ENCODE measurements at regions not wholly inside any gene's neighbourhood (a gene's known extent, or its start where the extent isn't known, plus 50 kb on each side); places are given as distances from the start of the nearest gene placed in this dataset.
A peak's percentile ranks its signal among the peaks of the same experiment; 100 is the strongest.
"Not testable (repeated sequence)": the region's sequence is repeated elsewhere in the genome, so short reads cannot be mapped to it uniquely, and the experiment has no call there.

- DNase-seq: no peak
These were observed 100.7 kb downstream of the SLC16A1 start for GRCh38 chr1:112855152-112855828.

DNA sequence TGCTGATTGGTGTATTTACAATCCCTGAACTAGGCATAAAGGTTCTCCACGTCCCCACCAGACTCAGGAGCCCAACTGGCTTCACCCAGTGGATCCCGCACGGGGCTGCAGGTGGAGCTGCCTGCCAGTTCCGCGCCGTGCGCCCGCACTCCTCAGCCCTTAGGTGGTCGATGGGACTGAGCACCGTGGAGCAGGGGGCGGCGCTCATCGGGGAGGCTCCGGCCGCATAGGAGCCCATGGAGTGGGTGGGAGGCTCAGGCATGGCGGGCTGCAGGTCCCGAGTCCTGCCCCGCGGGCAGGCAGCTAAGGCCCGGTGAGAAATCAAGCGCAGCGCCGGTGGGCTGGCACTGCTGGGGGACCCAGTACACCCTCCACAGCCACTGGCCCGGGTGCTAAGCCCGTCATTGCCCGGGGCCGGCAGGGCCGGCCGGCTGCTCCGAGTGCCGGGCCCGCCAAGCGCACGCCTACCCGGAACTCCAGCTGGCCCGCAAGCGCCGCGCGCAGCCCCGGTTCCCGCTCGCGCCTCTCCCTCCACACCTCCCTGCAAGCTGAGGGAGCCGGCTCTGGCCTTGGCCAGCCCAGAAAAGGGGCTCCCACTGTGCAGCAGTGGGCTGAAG lies 101.5 kb downstream of the SLC16A1 start:
- DNase-seq: peak; percentile 35

DNA sequence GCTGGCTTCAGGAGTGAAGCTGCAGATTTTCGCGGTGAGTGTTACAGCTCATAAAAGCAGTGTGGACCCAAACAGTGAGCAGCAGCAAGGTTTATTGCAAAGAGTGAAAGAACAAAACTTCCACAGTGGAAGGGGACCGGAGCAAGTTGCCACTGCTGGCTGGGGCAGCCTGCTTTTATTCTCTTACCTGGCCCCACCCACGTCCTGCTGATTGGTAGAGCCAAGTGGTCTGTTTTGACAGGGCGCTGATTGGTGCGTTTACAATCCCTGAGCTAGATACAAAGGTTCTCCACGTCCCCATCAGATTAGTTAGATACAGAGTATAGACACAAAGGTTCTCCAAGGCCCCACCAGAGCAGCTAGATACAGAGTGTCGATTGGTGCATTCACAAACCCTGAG lies 102.1 kb downstream of the SLC16A1 start:
- DNase-seq: not testable (repeated sequence)

- no peak for DNase-seq
These were observed 103.1 kb downstream of the SLC16A1 start for GRCh38 chr1:112852934-112853333.

DNA sequence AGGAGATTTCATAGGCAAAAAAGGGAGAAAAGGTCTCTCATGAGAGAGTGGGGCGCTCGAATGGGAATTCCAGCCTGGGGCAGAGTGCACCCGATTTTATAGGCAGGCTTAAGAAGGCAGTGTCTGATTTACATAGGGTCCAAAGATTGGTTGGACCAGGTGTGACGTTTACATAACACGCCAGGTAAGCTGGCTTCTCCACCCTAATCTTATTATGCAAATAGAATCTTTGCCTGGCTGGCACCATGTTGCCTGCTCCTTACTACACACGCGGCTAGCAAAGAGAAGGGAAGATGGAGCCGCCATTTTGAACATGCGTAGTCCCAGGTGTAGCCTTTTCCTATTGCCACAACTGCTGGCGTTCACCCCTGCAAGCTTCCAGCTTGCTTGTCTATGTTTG lies 103.7 kb downstream of the SLC16A1 start:
- DNase-seq: no peak

DNA sequence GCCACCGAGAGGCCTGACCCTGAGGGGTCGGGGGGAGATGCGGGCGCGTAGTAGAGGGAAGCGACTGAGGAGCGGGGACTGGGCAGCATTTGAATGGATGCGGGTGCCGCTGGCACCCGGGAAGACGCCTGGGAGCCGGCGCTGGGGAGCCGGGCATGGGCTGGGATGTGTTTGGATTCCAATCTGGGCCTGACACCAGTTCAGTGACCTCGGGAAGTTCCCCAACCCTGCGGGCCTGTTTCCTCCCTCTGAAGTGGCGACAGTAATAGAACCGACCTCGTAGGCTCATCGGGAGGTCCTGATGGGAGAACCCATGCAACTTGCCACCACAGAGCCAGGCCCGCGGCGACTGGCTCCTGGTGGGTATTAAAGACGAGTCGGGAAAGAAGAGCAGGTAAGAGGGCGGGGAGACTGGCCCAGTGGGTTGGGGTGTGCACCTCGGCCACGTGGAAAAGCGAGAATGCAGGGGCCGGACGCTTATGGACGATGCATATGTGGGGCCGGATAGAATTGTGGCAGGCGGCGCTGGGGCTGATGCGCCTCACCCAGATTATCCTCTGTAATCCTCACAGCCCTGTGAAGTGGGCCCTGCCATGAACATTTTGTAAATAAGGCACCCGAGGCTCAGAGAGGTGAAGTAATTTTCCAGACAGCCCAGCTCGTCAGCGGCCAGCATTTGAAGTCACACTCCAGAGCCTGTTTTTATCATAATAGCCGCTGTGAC lies 105.8 kb downstream of the SLC16A1 start:
- peak; percentile 31 for DNase-seq

DNA sequence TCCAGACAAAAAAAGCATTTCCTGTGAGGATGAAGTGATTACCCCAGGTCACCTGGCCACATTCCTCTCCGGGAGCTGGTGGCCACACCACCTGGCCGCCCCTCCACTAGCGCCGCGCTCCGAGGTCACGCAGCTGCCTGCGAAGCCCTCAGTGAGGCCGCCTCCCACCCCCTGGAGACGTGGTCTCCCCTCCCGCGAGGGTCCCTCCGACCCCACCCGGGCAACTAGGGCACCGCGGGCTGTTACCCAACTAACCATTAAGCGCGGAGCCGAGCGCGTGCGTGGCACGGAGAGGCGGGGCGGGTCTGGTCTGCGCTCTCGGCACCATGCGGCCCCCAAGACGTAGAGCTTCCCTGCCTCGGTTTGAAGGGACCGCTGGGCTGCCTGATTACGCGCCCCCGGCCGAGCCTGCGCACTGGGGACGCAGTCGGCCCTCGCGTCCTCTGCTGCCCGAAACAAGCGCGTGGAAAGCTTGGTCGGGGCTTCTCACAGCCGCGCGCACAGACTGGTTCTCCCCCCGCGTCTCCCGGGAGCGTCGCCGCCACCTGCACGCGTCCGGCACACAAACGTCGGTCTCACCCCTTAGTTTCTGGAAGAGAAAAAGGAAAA lies 106.5 kb downstream of the SLC16A1 start:
- peak; percentile 87 for DNase-seq

DNA sequence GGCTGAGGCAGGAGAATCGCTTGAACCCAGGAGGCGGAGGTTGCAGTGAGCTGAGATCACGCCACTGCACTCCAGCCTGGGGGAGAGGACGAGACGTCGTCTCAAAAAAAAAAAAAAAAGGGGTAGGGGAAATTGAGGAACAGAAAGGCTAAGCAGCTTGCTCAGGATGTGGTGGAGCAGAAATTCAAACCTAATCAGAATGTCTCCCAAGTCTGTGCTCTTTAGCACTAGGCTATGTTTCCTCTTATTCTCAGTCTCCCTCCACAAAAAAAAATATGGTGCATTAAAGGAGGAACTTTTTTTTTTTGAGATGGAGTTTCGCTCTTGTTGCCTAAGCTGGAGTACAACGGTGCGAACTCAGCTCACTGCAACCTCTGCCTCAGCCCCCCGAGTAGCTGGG lies 114.2 kb downstream of the SLC16A1 start:
- DNase-seq: no peak

- peak; percentile 53 for DNase-seq
These were observed 115.1 kb downstream of the SLC16A1 start for GRCh38 chr1:112840631-112841624.

DNA sequence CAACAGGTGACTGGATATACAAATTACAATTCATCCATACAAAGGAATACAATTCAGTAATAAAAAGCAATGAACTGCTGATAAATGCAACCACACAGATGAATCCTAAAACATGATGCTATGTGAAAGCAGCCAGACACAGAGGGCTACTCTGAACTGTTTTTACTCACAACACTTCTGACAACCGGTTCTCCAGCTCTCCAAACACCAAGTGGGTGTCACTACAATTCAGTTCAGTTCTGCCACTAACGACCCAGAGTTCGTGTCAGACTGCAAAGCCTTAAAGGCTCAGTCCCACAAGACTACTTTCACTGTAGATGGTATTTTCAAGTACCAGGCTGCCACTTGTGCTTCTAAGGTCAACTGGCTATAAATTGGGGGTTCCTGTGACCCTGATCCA lies 119.4 kb downstream of the SLC16A1 start:
- no peak for DNase-seq

DNA sequence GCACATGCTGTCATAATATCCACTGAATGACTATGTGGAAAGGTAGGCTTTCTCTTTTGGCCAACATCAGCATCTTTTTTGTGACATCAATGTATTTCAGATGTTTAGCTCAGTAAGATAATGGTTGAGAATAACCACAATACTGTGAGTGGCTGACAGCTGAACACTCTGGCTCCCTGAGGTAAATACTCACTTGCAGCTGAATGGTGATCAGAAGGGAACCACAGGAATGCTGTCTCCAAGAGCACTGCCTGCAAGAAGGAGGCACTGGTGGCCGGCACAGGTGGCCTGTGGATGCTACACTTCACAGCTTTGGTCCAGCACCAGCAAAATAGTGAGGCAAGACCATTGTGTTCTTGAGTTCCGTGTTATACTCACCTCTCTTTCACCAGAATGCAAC lies 118.7 kb upstream of the PPM1J start:
- DNase-seq: no peak

- not testable (repeated sequence) for DNase-seq
These were observed 117.1 kb upstream of the PPM1J start for GRCh38 chr1:112832259-112832658.

DNA sequence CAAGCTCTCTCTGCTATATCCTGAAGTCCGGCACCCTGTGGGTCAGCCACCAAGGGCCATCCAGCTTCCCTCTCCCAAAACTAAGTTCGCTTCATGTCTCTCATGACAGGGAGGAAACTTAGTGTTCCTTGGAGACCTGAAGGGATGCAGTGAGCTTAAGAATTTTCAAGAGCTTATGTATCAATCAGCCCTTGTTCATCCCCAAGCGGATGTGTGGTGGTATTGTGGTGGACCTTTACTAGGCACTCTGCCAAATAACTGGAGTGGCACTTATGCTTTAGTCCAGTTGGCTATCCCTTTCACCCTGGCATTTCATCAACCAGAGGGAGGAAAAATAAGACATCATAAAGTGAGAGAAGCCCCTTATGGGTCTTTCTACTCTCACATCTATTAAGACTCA lies 114.6 kb upstream of the PPM1J start:
- not testable (repeated sequence) for DNase-seq

- no peak for DNase-seq
These were observed 113.6 kb upstream of the PPM1J start for GRCh38 chr1:112828716-112829115.

GRCh38 chr1:112827391-112827790 lies 112.3 kb upstream of the PPM1J start:
- not testable (repeated sequence) for DNase-seq

- DNase-seq: no peak
These were observed 111.2 kb upstream of the PPM1J start for GRCh38 chr1:112826217-112826944.

GRCh38 chr1:112825563-112826216 lies 110.6 kb upstream of the PPM1J start:
- not testable (repeated sequence) for DNase-seq

DNA sequence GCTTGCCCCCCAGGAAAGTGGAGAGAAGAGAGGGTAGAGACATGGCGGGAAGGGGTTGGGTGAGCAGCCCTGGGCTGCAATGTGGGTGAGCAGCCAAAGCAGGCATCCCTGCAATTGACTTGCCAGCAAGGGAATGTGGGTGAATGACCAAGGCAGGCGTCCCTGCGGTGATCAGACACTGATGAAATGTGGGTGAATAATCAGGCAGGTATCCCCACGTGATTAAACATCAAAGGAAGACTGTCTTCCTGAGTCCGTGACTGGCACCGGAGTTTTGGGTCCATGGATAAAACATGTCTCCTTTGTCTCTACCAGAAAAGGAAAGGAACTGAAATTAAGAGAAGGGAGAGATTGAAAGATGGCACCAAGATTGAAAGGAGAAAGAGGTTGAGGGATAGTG lies 109.9 kb upstream of the PPM1J start:
- not testable (repeated sequence) for DNase-seq

- peak; percentile 75 for DNase-seq
These were observed 106.4 kb upstream of the PPM1J start for GRCh38 chr1:112821307-112822063.
